ENCODE measurements at regions not wholly inside any gene's neighbourhood (a gene's known extent, or its start where the extent isn't known, plus 50 kb on each side); places are given as distances from the start of the nearest gene placed in this dataset.

DNA sequence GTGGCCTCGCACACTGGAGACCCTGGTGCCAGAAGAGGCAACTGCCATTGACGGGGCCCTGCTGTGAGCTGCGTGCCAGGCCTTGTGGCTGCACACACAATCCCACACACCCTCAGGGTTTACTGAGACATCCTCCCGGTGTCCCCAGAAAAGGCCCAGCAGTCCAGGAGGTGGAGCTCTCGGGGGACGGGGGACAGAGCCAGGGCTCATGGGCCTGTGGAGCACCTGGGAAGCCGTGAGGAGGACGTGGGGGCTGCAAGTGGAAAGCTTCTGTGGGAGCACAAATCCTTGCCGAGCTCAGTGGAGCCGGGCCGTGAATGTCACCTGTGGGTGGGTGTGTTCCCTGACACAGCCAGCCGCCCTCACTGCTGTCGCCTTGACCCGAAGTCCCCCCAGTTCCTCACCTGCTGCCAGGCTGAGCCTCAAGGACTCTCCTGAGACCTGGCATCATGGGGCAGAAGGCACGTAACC is 609.7 kb downstream of the TBC1D22A start:
- H3K9me3 ChIP-seq (ENCODE audit: insufficient read depth, low read length): no peaks in the 10 kb centered on the region
- TF ChIP-seq, protein P1, sequence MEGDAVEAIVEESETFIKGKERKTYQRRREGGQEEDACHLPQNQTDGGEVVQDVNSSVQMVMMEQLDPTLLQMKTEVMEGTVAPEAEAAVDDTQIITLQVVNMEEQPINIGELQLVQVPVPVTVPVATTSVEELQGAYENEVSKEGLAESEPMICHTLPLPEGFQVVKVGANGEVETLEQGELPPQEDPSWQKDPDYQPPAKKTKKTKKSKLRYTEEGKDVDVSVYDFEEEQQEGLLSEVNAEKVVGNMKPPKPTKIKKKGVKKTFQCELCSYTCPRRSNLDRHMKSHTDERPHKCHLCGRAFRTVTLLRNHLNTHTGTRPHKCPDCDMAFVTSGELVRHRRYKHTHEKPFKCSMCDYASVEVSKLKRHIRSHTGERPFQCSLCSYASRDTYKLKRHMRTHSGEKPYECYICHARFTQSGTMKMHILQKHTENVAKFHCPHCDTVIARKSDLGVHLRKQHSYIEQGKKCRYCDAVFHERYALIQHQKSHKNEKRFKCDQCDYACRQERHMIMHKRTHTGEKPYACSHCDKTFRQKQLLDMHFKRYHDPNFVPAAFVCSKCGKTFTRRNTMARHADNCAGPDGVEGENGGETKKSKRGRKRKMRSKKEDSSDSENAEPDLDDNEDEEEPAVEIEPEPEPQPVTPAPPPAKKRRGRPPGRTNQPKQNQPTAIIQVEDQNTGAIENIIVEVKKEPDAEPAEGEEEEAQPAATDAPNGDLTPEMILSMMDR (IDR thresholded peaks at IDR 0.05; ENCODE audit: insufficient read depth, low read length, poor library complexity, severe bottlenecking): no peak
- TF ChIP-seq EZH2phosphoT487 (conservative IDR thresholded peaks at IDR 0.05; ENCODE audit: low read length): no peak

DNA sequence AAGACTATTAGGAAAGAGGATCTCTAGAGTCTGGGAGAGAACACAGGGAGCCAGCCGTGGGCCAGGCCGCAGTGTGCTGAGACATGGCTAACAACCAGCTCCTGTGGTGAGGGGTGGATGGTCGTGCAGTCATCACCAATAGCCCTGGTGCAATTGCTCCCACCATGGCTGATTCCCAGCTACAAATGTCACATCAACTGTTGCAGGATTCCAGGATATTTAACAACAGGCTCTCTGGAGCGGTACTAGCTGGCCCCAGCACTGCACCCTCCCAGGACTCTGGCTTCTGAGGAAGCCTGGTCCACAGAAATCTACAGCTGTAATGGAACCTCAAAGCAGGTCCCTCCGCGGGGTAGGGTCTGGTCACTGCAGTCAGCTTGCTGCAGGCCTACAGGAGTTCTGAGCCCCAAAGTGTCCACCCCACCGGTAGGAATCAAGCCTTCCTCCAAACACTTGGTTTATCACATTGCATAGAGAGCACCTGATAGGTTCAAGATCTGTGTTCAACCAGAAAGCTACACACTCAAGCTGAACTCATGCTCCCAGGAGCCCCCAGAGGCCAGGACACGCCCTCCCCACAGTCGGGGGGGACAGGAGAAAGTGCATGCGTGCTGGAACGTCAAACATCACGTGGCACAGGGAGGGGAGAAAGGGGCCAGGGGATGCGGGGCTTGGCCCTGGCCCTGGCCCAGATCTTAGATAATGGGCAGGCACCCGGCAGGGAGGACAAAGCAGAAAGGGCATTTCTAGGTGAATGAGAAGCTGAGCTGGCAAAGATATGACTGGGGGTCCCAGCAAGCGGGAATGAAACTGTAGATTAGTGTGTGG is 609.0 kb downstream of the TBC1D22A start:
- Histone ChIP-seq H3K9me2 (replicated peaks; ENCODE audit: insufficient read depth, low read length) (no peaks in the 10 kb centered on the region), H3K4me3 (ENCODE audit: insufficient read depth, low read length, poor library complexity, severe bottlenecking) (no peak overlapping the region), H3K9ac (ENCODE audit: low read length) (no peak overlapping the region), H3K27ac (ENCODE audit: low read depth, low read length) (no peak overlapping the region), H3K9me3 (ENCODE audit: insufficient read depth, low read length) (no peaks in the 10 kb centered on the region), H2AFZ (ENCODE audit: low read depth, low read length, severe bottlenecking) (no peak overlapping the region), H3K27me3 (ENCODE audit: low read length) (no peaks in the 10 kb centered on the region), H3K36me3 (ENCODE audit: low read length) (no peaks in the 10 kb centered on the region), H4K20me1 (ENCODE audit: low read depth, low read length) (no peaks in the 10 kb centered on the region), H3F3A (ENCODE audit: insufficient read depth) (no peaks in the 10 kb centered on the region), H3K79me2 (ENCODE audit: insufficient read depth, low read length) (no peaks in the 10 kb centered on the region), H3K4me2 (ENCODE audit: low read depth, low read length, poor library complexity, severe bottlenecking) (no peak overlapping the region)
- TF ChIP-seq, protein P1 (IDR thresholded peaks at IDR 0.05; ENCODE audit: insufficient read depth, low read length, poor library complexity, severe bottlenecking): no peak
- TF ChIP-seq EZH2phosphoT487 (conservative IDR thresholded peaks at IDR 0.05; ENCODE audit: low read length): no peak

More for the DNA sequence above, 609.7 kb downstream of the TBC1D22A start:
- H3K27ac ChIP-seq (ENCODE audit: low read depth, low read length): no peak overlapping the region
- H4K20me1 ChIP-seq (ENCODE audit: low read depth, low read length): no peaks in the 10 kb centered on the region
- no peaks in the 10 kb centered on the region for H3K36me3 ChIP-seq (ENCODE audit: low read length)
- H2AFZ ChIP-seq (ENCODE audit: low read depth, low read length, severe bottlenecking): no peak overlapping the region
- H3K9ac ChIP-seq (ENCODE audit: low read length): no peak overlapping the region
- no peak overlapping the region for H3K4me3 ChIP-seq (ENCODE audit: insufficient read depth, low read length, poor library complexity, severe bottlenecking)
- no peaks in the 10 kb centered on the region for H3K27me3 ChIP-seq (ENCODE audit: low read length)
- no peaks in the 10 kb centered on the region for H3K9me2 ChIP-seq (replicated peaks; ENCODE audit: insufficient read depth, low read length)
- H3K4me2 ChIP-seq (ENCODE audit: low read depth, low read length, poor library complexity, severe bottlenecking): no peak overlapping the region
- H3K79me2 ChIP-seq (ENCODE audit: insufficient read depth, low read length): no peaks in the 10 kb centered on the region
- no peaks in the 10 kb centered on the region for H3F3A ChIP-seq (ENCODE audit: insufficient read depth)

DNA sequence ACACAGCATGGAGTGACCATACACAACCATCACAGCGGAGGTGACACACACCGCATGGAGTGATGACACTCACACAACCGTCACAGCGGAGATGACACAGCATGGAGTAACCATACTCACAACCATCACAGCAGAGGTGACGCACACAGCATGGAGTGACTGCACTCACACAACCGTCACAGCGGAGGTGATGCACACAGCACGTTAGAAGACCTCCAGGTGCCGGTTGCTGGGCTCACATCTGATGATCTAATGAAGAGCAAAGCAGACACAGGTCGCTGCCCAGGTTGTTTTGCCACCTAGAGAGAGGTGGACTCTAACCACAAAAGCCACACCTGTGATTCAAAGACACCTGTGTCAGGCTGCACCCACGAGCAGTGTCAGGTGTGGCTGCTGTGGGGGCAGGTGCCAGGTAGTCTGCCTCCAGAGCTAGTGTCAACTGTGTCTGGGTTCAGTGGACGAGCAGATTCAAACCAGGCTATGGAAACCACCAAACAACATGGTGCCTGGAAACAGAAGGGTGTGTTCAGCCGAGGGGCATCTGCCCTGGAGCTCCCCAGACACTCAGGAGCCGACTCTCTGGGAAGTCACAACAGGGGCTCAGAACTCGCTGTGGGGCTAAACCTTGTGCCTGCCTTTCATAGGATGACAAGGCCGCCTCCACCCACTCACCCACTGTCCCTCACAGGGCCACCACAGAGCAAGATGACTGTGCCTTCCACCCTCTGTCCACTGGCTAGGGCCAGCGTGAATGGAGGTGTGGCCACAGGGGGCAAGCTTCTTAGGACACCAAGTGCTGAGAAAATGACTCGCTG is 608.2 kb downstream of the TBC1D22A start:
- Histone ChIP-seq H2AFZ (ENCODE audit: low read depth, low read length, severe bottlenecking) (no peak overlapping the region), H3K9me2 (replicated peaks; ENCODE audit: insufficient read depth, low read length) (no peaks in the 10 kb centered on the region), H3K79me2 (ENCODE audit: insufficient read depth, low read length) (no peaks in the 10 kb centered on the region), H3K36me3 (ENCODE audit: low read length) (no peaks in the 10 kb centered on the region), H3K27ac (ENCODE audit: low read depth, low read length) (no peak overlapping the region), H4K20me1 (ENCODE audit: low read depth, low read length) (no peaks in the 10 kb centered on the region), H3K9ac (ENCODE audit: low read length) (no peak overlapping the region), H3F3A (ENCODE audit: insufficient read depth) (no peaks in the 10 kb centered on the region), H3K4me3 (ENCODE audit: insufficient read depth, low read length, poor library complexity, severe bottlenecking) (no peak overlapping the region), H3K4me2 (ENCODE audit: low read depth, low read length, poor library complexity, severe bottlenecking) (no peak overlapping the region), H3K9me3 (ENCODE audit: insufficient read depth, low read length) (no peaks in the 10 kb centered on the region), H3K27me3 (ENCODE audit: low read length) (no peaks in the 10 kb centered on the region)
- no peak for TF ChIP-seq EZH2phosphoT487 (conservative IDR thresholded peaks at IDR 0.05; ENCODE audit: low read length)
- TF ChIP-seq, protein P1 (IDR thresholded peaks at IDR 0.05; ENCODE audit: insufficient read depth, low read length, poor library complexity, severe bottlenecking): no peak
